K562 (cell line): ENCODE measurements at regions not wholly inside any gene's neighbourhood (a gene's known extent, or its start where the extent isn't known, plus 50 kb on each side); places are given as distances from the start of the nearest gene placed in this dataset.

ENCODE experiments used
- CTCF ChIP-seq, 3 experiments: IDR thresholded peaks in 2 of 3; conservative IDR thresholded peaks in 1 of 3; 2 replicates each; pipeline ENCODE4 v1.5.1; 2011 to 2012; ENCODE audit warnings: low read length in 3 of 3, mild to moderate bottlenecking in 3 of 3, control low read depth in 2 of 3, improper control_type of control experiment in 1 of 3, inconsistent platforms in 1 of 3, low read depth in 1 of 3, mixed read lengths in 1 of 3, moderate library complexity in 1 of 3; ENCODE audit not compliant: insufficient read depth in 2 of 3
- DPF2 ChIP-seq: fragments of 450-650 bp; IDR thresholded peaks from 2 replicates; pipeline ENCODE4 v1.6.1; 2016
- GTF3C2 ChIP-seq: IDR thresholded peaks from 3 replicates; pipeline ENCODE4 v1.6.1; 2011; ENCODE audit warnings: borderline replicate concordance, mild to moderate bottlenecking, moderate library complexity; ENCODE audit not compliant: insufficient read length; ENCODE audit errors: extremely low read depth
- KAT7 ChIP-seq: sonication (generic); formaldehyde crosslinking; IDR thresholded peaks from 2 replicates; pipeline ENCODE4 v1.8.0; 2022; ENCODE audit warnings: missing genetic modification reagents, mild to moderate bottlenecking, borderline replicate concordance
- KLF6 ChIP-seq: fragments of 250-450 bp; sonication (Bioruptor Pico); IDR thresholded peaks from 2 replicates; pipeline ENCODE4 v1.4.0; 2020; ENCODE audit warnings: mild to moderate bottlenecking, moderate library complexity, borderline replicate concordance
- POLR2A ChIP-seq: fragments of 450-650 bp; conservative IDR thresholded peaks from 2 replicates; pipeline ENCODE4 v1.6.1; 2016
- PURB ChIP-seq: sonication (generic); formaldehyde crosslinking; IDR thresholded peaks from 2 replicates; pipeline ENCODE4 v1.9.0; 2021; ENCODE audit warnings: low read depth, mild to moderate bottlenecking, missing genetic modification reagents
- RAD21 ChIP-seq, 2 experiments: fragments of 250-450 bp in 1 of 2; fragments of 450-650 bp in 1 of 2; sonication (Bioruptor Pico) in 1 of 2; formaldehyde crosslinking in 1 of 2; IDR thresholded peaks in 1 of 2; conservative IDR thresholded peaks in 1 of 2; 2 replicates each; pipeline versions ENCODE4 v1.4.0 to v1.8.0; 2020 to 2022; ENCODE audit warnings: mild to moderate bottlenecking in 2 of 2, moderate library complexity in 1 of 2
- RFX5 ChIP-seq: IDR thresholded peaks from 2 replicates; pipeline ENCODE4 v1.6.1; 2011; ENCODE audit warnings: low read depth, mild to moderate bottlenecking, improper control_type of control experiment, low read length
- TFAP4 ChIP-seq: sonication (generic); formaldehyde crosslinking; IDR thresholded peaks from 2 replicates; pipeline ENCODE4 v1.8.0; 2022; ENCODE audit warnings: missing genetic modification reagents, mild to moderate bottlenecking, moderate library complexity, borderline replicate concordance
- ZNF695 ChIP-seq: fragments of 450-650 bp; formaldehyde crosslinking; IDR thresholded peaks from 2 replicates; pipeline ENCODE4 v1.4.0; 2020; ENCODE audit warnings: mild to moderate bottlenecking, moderate library complexity
- ZSCAN29 ChIP-seq: fragments of 450-650 bp; IDR thresholded peaks from 2 replicates; pipeline ENCODE4 v1.6.1; 2017
- TF ChIP-seq, protein P1 (sequence below): fragments of 250-450 bp; sonication (Bioruptor Pico); IDR thresholded peaks from 2 replicates; pipeline ENCODE4 v1.5.0; 2020; ENCODE audit warnings: mild to moderate bottlenecking
- TF ChIP-seq, protein P2 (sequence below): fragments of 450-650 bp; formaldehyde crosslinking; IDR thresholded peaks from 2 replicates; pipeline ENCODE4 v1.4.0; 2022; ENCODE audit warnings: missing genetic modification characterization

DNA sequence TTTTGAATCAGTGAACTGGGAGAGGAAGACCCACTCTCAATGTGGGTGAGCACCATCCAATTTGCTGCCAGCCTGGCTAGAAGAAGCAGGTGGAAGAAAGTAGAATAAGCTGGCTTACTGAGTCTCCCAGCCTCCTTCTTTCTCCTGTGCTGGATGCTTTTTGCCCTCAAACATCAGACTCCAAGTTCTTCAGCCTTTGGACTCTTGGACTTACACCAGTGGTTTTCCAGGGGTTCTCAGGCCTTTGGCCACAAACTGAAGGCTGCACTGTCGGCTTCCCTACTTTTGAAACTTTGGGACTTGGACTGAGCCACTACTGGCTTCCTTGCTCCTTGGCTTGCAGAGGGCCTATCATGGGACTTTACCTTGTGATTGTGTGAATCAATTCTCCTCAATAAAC lies 804.2 kb upstream of the SLITRK1 start:
- TF ChIP-seq, protein P1, sequence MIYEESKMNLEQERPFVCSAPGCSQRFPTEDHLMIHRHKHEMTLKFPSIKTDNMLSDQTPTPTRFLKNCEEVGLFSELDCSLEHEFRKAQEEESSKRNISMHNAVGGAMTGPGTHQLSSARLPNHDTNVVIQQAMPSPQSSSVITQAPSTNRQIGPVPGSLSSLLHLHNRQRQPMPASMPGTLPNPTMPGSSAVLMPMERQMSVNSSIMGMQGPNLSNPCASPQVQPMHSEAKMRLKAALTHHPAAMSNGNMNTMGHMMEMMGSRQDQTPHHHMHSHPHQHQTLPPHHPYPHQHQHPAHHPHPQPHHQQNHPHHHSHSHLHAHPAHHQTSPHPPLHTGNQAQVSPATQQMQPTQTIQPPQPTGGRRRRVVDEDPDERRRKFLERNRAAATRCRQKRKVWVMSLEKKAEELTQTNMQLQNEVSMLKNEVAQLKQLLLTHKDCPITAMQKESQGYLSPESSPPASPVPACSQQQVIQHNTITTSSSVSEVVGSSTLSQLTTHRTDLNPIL (CRISPR knock-in tag), result no peak
- TF ChIP-seq CTCF (IDR thresholded peaks at IDR 0.05 in 2 of 3, conservative IDR thresholded peaks at IDR 0.05 in 1 of 3; ENCODE audit: insufficient read depth in 2 of 3, low read depth in 1 of 3, low read length in 3 of 3) (no peak), TFAP4 (no peak), GTF3C2 (no peak), RAD21 (CRISPR knock-in tag; conservative IDR thresholded peaks at IDR 0.05 in 1 of 2, IDR thresholded peaks at IDR 0.05 in 1 of 2) (no peak), DPF2 (no peak), KAT7 (CRISPR knock-in tag) (no peak), ZNF695 (CRISPR knock-in tag) (no peak), KLF6 (CRISPR knock-in tag) (no peak), RFX5 (no peak), POLR2A (no peak), ZSCAN29 (no peak), PURB (no peak)
- TF ChIP-seq, protein P2, sequence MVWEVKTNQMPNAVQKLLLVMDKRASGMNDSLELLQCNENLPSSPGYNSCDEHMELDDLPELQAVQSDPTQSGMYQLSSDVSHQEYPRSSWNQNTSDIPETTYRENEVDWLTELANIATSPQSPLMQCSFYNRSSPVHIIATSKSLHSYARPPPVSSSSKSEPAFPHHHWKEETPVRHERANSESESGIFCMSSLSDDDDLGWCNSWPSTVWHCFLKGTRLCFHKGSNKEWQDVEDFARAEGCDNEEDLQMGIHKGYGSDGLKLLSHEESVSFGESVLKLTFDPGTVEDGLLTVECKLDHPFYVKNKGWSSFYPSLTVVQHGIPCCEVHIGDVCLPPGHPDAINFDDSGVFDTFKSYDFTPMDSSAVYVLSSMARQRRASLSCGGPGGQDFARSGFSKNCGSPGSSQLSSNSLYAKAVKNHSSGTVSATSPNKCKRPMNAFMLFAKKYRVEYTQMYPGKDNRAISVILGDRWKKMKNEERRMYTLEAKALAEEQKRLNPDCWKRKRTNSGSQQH, result no peak
